ENCODE measurements at regions not wholly inside any gene's neighbourhood (a gene's known extent, or its start where the extent isn't known, plus 50 kb on each side); places are given as distances from the start of the nearest gene placed in this dataset.

DNA sequence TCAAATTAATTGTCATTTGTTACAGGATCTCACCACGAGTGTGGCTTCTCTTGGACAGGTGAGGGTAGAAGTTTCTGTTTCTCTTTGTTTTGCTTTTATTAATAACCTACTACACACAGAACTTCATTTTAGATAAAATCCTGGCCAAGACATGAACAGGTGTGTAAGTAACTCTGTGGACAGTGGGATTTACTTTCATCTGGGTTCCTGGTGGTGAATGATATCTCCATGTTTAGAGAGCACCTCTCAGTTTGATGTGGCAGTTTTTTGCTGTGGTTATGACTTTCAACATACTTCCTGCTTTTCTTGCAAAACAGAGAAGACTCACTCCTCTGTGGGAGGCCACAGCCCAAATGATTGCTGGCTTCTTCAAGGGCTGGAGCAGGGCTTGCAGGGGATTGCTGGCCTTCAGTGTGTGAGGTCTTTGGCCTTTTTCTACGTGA is 71.1 kb upstream of the XCR1 start:
- Histone ChIP-seq H3K36me3 (ENCODE audit: insufficient read depth, low read length) (no peaks in the 10 kb centered on the region), H3K9ac (ENCODE audit: low read length) (no peak overlapping the region), H2AFZ (ENCODE audit: low read depth, low read length) (no peak overlapping the region), H3K27me3 (ENCODE audit: insufficient read depth, low read depth, low read length) (no peaks in the 10 kb centered on the region), H3K79me2 (replicated peaks; ENCODE audit: insufficient read depth, low read length) (no peaks in the 10 kb centered on the region), H3K9me3 (ENCODE audit: low read length) (no peaks in the 10 kb centered on the region), H3F3A (ENCODE audit: insufficient read depth, low read length, poor library complexity, severe bottlenecking) (no peaks in the 10 kb centered on the region), H3K4me3 (ENCODE audit: low read length) (no peak overlapping the region), H3K4me2 (ENCODE audit: low read length) (no peak overlapping the region), H3K27ac (ENCODE audit: low read length) (no peak overlapping the region), H3K9me2 (ENCODE audit: insufficient read depth, low read length) (no peaks in the 10 kb centered on the region), H4K20me1 (ENCODE audit: insufficient read depth) (no peaks in the 10 kb centered on the region)
- no peak for TF ChIP-seq POLR2AphosphoS5 (IDR thresholded peaks at IDR 0.05)
- TF ChIP-seq EP300 (conservative IDR thresholded peaks at IDR 0.05; ENCODE audit: poor library complexity, severe bottlenecking), result no peak
- TF ChIP-seq MXI1 (conservative IDR thresholded peaks at IDR 0.05; ENCODE audit: poor library complexity, severe bottlenecking), result no peak
- TF ChIP-seq, protein P1, sequence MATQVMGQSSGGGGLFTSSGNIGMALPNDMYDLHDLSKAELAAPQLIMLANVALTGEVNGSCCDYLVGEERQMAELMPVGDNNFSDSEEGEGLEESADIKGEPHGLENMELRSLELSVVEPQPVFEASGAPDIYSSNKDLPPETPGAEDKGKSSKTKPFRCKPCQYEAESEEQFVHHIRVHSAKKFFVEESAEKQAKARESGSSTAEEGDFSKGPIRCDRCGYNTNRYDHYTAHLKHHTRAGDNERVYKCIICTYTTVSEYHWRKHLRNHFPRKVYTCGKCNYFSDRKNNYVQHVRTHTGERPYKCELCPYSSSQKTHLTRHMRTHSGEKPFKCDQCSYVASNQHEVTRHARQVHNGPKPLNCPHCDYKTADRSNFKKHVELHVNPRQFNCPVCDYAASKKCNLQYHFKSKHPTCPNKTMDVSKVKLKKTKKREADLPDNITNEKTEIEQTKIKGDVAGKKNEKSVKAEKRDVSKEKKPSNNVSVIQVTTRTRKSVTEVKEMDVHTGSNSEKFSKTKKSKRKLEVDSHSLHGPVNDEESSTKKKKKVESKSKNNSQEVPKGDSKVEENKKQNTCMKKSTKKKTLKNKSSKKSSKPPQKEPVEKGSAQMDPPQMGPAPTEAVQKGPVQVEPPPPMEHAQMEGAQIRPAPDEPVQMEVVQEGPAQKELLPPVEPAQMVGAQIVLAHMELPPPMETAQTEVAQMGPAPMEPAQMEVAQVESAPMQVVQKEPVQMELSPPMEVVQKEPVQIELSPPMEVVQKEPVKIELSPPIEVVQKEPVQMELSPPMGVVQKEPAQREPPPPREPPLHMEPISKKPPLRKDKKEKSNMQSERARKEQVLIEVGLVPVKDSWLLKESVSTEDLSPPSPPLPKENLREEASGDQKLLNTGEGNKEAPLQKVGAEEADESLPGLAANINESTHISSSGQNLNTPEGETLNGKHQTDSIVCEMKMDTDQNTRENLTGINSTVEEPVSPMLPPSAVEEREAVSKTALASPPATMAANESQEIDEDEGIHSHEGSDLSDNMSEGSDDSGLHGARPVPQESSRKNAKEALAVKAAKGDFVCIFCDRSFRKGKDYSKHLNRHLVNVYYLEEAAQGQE (IDR thresholded peaks at IDR 0.05; ENCODE audit: borderline replicate concordance), result no peak
- no peak for TF ChIP-seq TAF1 (IDR thresholded peaks at IDR 0.05; ENCODE audit: low read depth)
- no peak for TF ChIP-seq EZH2 (IDR thresholded peaks at IDR 0.05; ENCODE audit: borderline replicate concordance, insufficient read depth, low read length, poor library complexity, severe bottlenecking)
- no peak for TF ChIP-seq SMC3 (conservative IDR thresholded peaks at IDR 0.05; ENCODE audit: poor library complexity)
- TF ChIP-seq, protein P2, sequence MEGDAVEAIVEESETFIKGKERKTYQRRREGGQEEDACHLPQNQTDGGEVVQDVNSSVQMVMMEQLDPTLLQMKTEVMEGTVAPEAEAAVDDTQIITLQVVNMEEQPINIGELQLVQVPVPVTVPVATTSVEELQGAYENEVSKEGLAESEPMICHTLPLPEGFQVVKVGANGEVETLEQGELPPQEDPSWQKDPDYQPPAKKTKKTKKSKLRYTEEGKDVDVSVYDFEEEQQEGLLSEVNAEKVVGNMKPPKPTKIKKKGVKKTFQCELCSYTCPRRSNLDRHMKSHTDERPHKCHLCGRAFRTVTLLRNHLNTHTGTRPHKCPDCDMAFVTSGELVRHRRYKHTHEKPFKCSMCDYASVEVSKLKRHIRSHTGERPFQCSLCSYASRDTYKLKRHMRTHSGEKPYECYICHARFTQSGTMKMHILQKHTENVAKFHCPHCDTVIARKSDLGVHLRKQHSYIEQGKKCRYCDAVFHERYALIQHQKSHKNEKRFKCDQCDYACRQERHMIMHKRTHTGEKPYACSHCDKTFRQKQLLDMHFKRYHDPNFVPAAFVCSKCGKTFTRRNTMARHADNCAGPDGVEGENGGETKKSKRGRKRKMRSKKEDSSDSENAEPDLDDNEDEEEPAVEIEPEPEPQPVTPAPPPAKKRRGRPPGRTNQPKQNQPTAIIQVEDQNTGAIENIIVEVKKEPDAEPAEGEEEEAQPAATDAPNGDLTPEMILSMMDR (IDR thresholded peaks at IDR 0.05; ENCODE audit: poor library complexity, severe bottlenecking), result no peak
- TF ChIP-seq RAD21 (conservative IDR thresholded peaks at IDR 0.05), result no peak

DNA sequence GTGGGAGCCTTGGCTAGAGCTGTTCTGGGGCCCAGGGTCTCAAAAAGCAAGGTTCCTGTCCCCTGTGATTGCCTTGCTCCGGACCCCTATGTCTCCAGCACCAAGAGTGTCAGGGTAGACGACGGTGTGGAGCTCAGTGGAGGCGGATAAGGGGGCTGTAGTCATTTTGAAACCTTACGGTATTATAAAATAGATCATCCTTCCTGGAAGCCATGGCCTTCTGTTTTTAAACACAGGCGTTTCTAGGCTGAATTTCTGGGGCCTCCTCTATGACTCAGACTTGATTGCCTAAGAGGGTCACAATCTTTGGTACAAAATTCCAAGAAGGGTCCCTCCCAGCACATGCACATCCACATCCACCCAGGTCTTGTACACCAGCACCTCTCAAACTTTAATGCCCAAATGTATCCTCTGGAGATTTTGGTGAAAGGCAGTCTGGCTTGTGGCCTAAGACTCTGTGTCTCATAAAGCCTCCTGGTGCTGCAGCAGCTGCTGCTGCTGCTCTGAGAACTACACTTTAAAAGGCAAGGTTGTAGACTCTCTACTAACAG is 70.5 kb upstream of the XCR1 start:
- Histone ChIP-seq H3K9ac (ENCODE audit: low read length) (no peak overlapping the region), H3K4me3 (ENCODE audit: low read length) (no peak overlapping the region), H3K27me3 (ENCODE audit: insufficient read depth, low read depth, low read length) (no peaks in the 10 kb centered on the region), H2AFZ (ENCODE audit: low read depth, low read length) (no peak overlapping the region), H3K36me3 (ENCODE audit: insufficient read depth, low read length) (no peaks in the 10 kb centered on the region), H3K9me3 (ENCODE audit: low read length) (no peaks in the 10 kb centered on the region), H3F3A (ENCODE audit: insufficient read depth, low read length, poor library complexity, severe bottlenecking) (no peaks in the 10 kb centered on the region), H4K20me1 (ENCODE audit: insufficient read depth) (no peaks in the 10 kb centered on the region), H3K27ac (ENCODE audit: low read length) (no peak overlapping the region), H3K79me2 (replicated peaks; ENCODE audit: insufficient read depth, low read length) (no peaks in the 10 kb centered on the region), H3K4me2 (ENCODE audit: low read length) (no peak overlapping the region), H3K9me2 (ENCODE audit: insufficient read depth, low read length) (no peaks in the 10 kb centered on the region)
- TF ChIP-seq EP300 (conservative IDR thresholded peaks at IDR 0.05; ENCODE audit: poor library complexity, severe bottlenecking) (no peak), EZH2 (IDR thresholded peaks at IDR 0.05; ENCODE audit: borderline replicate concordance, insufficient read depth, low read length, poor library complexity, severe bottlenecking) (no peak), SMC3 (conservative IDR thresholded peaks at IDR 0.05; ENCODE audit: poor library complexity) (no peak), TAF1 (IDR thresholded peaks at IDR 0.05; ENCODE audit: low read depth) (no peak), RAD21 (conservative IDR thresholded peaks at IDR 0.05) (no peak), MXI1 (conservative IDR thresholded peaks at IDR 0.05; ENCODE audit: poor library complexity, severe bottlenecking) (no peak), POLR2AphosphoS5 (IDR thresholded peaks at IDR 0.05) (no peak)
- TF ChIP-seq, protein P1 (IDR thresholded peaks at IDR 0.05; ENCODE audit: borderline replicate concordance), result no peak
- TF ChIP-seq, protein P2 (IDR thresholded peaks at IDR 0.05; ENCODE audit: poor library complexity, severe bottlenecking), result no peak
